NCI-H2196 (cell line): ENCODE measurements at regions not wholly inside any gene's neighbourhood (a gene's known extent, or its start where the extent isn't known, plus 50 kb on each side); places are given as distances from the start of the nearest gene placed in this dataset.
"Not testable (repeated sequence)": the region's sequence is repeated elsewhere in the genome, so short reads cannot be mapped to it uniquely, and the experiment has no call there.

Source experiments
- DNase-seq: peaks from one replicate; lab custom pipeline; 2025; ENCODE audit not compliant: unreplicated experiment; lab: John Stamatoyannopoulos, UW

- DNase-seq = no peak
Measured at GRCh38 chr1:222416001-222416791, 131.7 kb downstream of the HHIPL2 start.

GRCh38 chr1:222415441-222415840 lies 132.5 kb downstream of the HHIPL2 start:
- no peak for DNase-seq

GRCh38 chr1:222413991-222414549 lies 133.8 kb downstream of the HHIPL2 start:
- DNase-seq = no peak

- DNase-seq = no peak
Measured at GRCh38 chr1:222413436-222413835, 134.5 kb downstream of the HHIPL2 start.

GRCh38 chr1:222404710-222405109 lies 143.2 kb downstream of the HHIPL2 start:
- no peak for DNase-seq

- no peak for DNase-seq
Measured at GRCh38 chr1:222399197-222399596, 148.7 kb downstream of the HHIPL2 start.

- DNase-seq = no peak
Measured at GRCh38 chr1:222394224-222394623, 153.7 kb downstream of the HHIPL2 start.

GRCh38 chr1:222392556-222392955 lies 155.3 kb downstream of the HHIPL2 start:
- no peak for DNase-seq

GRCh38 chr1:222390181-222390580 lies 157.7 kb downstream of the HHIPL2 start:
- no peak for DNase-seq

- no peak for DNase-seq
Measured at GRCh38 chr1:222387007-222387814, 160.7 kb downstream of the HHIPL2 start.

- DNase-seq = no peak
Measured at GRCh38 chr1:222385955-222386354, 161.9 kb downstream of the HHIPL2 start.

GRCh38 chr1:222385262-222385661 lies 162.6 kb downstream of the HHIPL2 start:
- DNase-seq = no peak

GRCh38 chr1:222384531-222384930 lies 163.4 kb downstream of the HHIPL2 start:
- no peak for DNase-seq

GRCh38 chr1:222382171-222382570 lies 165.7 kb downstream of the HHIPL2 start:
- no peak for DNase-seq

- DNase-seq = no peak
Measured at GRCh38 chr1:222377428-222378088, 170.3 kb downstream of the HHIPL2 start.

GRCh38 chr1:222376791-222377190 lies 171.1 kb downstream of the HHIPL2 start:
- DNase-seq = not testable (repeated sequence)

- no peak for DNase-seq
Measured at GRCh38 chr1:222375701-222376100, 172.2 kb downstream of the HHIPL2 start.

GRCh38 chr1:222373831-222374602 lies 173.9 kb downstream of the HHIPL2 start:
- DNase-seq = no peak

GRCh38 chr1:222373216-222373615 lies 174.7 kb downstream of the HHIPL2 start:
- DNase-seq = no peak

GRCh38 chr1:222372221-222372620 lies 175.7 kb downstream of the HHIPL2 start:
- no peak for DNase-seq
